MV-4-11 (cell line): ENCODE measurements at regions not wholly inside any gene's neighbourhood (a gene's known extent, or its start where the extent isn't known, plus 50 kb on each side); places are given as distances from the start of the nearest gene placed in this dataset.
"Not testable (repeated sequence)": the region's sequence is repeated elsewhere in the genome, so short reads cannot be mapped to it uniquely, and the experiment has no call there.

Experiments
- DNase-seq: peaks from one replicate; lab custom pipeline; 2025; lab: John Stamatoyannopoulos, UW

GRCh38 chr21:35748678-35749314 lies 311.5 kb downstream of the SETD4 start:
- DNase-seq = peak; percentile 93

DNA sequence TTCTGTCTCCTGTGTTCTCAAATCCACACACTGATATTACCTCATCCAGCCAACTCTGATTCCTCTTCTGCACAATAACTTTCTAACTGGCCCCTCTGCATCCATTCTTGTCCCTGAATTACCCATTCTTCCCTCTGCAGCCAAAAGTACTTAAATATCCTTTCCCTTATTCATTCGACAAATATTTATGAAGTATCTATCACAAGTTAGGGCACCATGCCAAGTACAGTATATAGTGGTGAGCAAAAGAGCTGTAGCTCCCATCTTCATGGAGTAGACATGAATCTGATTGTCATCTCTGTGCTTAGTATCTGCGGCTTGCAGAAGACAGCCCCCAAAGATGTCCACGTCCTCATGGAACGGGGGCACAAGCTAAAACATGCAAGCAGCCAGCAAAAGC lies 316.8 kb downstream of the SETD4 start:
- no peak for DNase-seq

GRCh38 chr21:35738347-35738961 lies 321.9 kb downstream of the SETD4 start:
- peak; percentile 73 for DNase-seq

GRCh38 chr21:35737899-35738346 lies 322.4 kb downstream of the SETD4 start:
- DNase-seq = peak; percentile 99

- DNase-seq = no peak
Measured at GRCh38 chr21:35737449-35737848, 322.9 kb downstream of the SETD4 start.

GRCh38 chr21:35732788-35733187 lies 327.5 kb downstream of the SETD4 start:
- DNase-seq = no peak

GRCh38 chr21:35730325-35730724 lies 330.0 kb downstream of the SETD4 start:
- no peak for DNase-seq

- DNase-seq = no peak
Measured at GRCh38 chr21:35727830-35728229, 332.5 kb downstream of the SETD4 start.

GRCh38 chr21:35724156-35724555 lies 336.2 kb downstream of the SETD4 start:
- DNase-seq = peak; percentile 43

- DNase-seq = no peak
Measured at GRCh38 chr21:35721701-35722100, 338.6 kb downstream of the SETD4 start.

DNA sequence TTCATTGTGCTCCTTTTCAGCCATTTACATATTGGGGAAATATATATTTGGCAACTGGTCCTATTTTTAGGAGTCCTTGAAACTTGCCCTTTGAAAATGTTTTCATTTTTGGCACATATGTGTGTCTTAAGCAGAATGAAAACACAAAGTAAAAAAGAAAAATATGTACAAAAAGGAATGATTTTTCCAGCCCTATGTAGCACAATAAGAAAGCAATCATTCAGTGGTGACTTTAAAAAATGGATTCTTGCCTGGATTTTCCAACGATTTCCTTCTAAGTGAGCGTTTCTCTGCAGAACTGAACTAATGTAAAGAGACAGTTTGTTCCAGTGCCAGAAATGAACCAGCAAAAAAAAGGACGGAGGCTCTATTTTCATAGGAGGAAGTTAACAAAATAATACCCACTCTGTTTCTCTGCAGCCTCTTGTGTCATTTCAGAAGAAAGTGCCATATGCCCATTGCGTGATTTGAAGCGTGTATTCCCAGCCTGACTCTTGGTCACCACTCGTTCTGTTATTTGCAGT lies 340.1 kb downstream of the SETD4 start:
- DNase-seq = peak; percentile 69

GRCh38 chr21:35719080-35719479 lies 341.2 kb downstream of the SETD4 start:
- DNase-seq = no peak

GRCh38 chr21:35716876-35717565 lies 343.3 kb downstream of the SETD4 start:
- no peak for DNase-seq

DNA sequence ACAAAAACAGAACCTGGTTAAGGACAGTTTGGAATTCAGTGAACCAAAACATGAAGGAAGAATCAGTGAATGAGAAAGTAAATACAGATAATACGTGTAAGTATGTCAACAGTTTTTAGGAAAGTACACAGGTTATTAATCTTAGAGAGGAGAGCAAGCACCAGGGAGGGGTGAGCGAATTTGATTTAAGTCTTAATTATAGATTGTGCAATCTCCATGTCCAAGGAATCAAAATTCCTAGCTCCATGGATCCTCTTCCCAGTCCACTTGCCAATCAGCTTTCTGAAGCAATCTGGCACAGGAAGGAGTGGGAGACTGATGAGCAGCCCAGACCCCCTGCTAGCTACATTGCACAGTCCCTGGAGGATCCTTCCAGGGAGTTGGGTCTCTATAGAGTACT lies 346.4 kb downstream of the SETD4 start:
- no peak for DNase-seq

- no peak for DNase-seq
Measured at GRCh38 chr21:35711661-35712060, 348.7 kb downstream of the SETD4 start.

DNA sequence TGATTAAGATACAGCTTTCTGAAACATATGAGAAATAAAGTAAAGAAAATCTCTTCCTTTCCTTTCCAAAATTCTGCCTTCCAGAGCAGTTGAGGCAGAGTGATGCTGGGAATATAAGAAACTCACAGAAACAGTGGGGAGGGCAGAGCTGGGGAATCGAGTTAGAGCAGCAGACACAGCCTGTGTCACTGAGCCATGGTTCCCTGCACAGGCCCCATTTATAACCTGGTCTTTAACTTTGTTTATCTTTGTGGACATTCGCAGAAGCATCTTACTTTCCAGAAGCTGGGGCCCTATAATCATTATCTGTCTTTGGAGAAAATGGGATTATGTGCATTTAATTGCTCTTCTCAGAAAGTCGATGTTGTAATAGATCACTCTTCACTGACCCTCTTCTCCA lies 349.1 kb downstream of the SETD4 start:
- no peak for DNase-seq

DNA sequence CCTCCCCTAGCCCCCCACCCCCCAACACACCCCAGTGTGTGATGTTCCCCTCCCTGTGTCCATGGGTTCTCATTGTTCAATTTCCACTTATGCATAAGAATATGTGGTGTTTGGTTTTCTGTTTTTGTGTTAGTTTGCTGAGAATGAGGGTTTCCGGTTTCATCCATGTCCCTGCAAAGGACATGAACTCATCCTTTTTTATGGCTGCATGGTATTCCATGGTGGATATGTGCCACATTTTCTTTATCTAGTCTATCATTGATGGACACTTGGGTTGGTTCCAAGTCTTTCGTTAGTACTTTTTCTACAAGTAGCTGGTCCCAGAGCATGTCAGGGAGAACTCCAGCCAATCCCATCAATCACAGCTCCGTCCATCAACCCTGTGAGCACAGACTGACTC lies 350.3 kb downstream of the SETD4 start:
- DNase-seq = not testable (repeated sequence)

GRCh38 chr21:35705888-35706287 lies 354.4 kb downstream of the SETD4 start:
- DNase-seq = no peak

GRCh38 chr21:35705237-35705887 lies 355.0 kb downstream of the SETD4 start:
- DNase-seq = no peak

DNA sequence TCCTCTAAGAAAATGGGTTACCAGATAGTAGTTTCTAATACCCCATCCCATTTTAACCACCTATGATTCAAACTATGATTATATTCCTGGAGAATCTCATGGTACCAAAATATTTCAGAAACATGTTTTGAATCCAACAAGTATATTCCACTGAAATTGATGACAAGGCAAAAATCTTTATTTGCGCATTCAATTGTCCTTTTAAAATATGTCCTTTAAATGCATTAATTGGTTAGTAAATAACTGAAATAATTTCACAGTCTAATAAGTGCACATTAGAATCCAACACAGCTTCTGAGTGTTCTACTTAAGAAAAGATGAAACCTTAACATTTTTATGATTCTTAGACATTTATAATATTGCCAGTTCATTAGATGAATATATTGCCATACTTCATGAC lies 356.6 kb downstream of the SETD4 start:
- DNase-seq = no peak

DNA sequence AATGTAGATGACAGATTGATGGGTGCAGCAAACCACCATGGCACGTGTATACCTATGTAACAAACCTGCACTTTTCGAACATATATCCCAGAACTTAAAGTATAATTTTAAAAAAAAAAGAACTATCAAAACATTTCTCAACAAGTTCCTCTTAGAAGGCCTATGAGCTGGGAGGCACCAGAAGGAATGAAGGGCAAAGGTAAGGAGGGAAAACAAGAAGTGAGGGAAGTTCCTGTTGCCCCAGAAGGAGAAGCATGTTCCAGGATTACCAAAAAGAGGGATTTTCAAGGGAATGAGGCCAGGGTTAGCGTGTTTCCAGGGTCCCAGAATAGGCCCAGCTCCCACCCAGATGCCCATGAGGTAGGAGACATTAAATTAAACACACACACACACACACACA lies 361.0 kb downstream of the SETD4 start:
- peak; percentile 5 for DNase-seq

- DNase-seq = peak; percentile 80
Measured at GRCh38 chr21:35697321-35697808, 363.0 kb downstream of the SETD4 start.
